Omental fat pad (tissue), 3 donors: ENCODE measurements at regions not wholly inside any gene's neighbourhood (a gene's known extent, or its start where the extent isn't known, plus 50 kb on each side); places are given as distances from the start of the nearest gene placed in this dataset.
A peak's percentile ranks its signal among the peaks of the same experiment; 100 is the strongest.

Experiments
- ATAC-seq: fragments of 150-250 bp; one replicate; pipeline ENCODE4 v1.9.1; 2016; ENCODE audit warnings: mild to moderate bottlenecking, moderate library complexity; ENCODE audit not compliant: low FRiP score
- DNase-seq: peaks from one replicate; pipeline ENCODE4 v3.0.0-alpha.2; 2019; ENCODE audit warnings: low spot score
- CTCF ChIP-seq, 3 donors: fragments of 450-650 bp; IDR thresholded peaks; one replicate each; pipeline ENCODE4 v1.5.1; 2016 to 2017; ENCODE audit warnings: antibody characterized with exemption in 3 of 3, mild to moderate bottlenecking in 3 of 3, moderate library complexity in 2 of 3

GRCh38 chr15:62432702-62433398, 267.8 kb upstream of the C2CD4B start:
- no peak for DNase-seq
- peak; percentile 72 for ATAC-seq
- TF ChIP-seq CTCF (IDR thresholded peaks at IDR 0.05): no peak

- ATAC-seq: no peak
- DNase-seq: no peak
- no peak for TF ChIP-seq CTCF (IDR thresholded peaks at IDR 0.05)
These were observed 271.1 kb upstream of the C2CD4B start for GRCh38 chr15:62436235-62436634.

GRCh38 chr15:62437753-62438152, 272.7 kb upstream of the C2CD4B start:
- ATAC-seq: no peak
- DNase-seq: no peak
- no peak for TF ChIP-seq CTCF (IDR thresholded peaks at IDR 0.05)

GRCh38 chr15:62439543-62440016, 274.5 kb upstream of the C2CD4B start:
- DNase-seq (no peak), ATAC-seq (peak; percentile 53)
- TF ChIP-seq CTCF (IDR thresholded peaks at IDR 0.05): no peak

GRCh38 chr15:62440362-62441105, 275.4 kb upstream of the C2CD4B start:
- TF ChIP-seq CTCF (IDR thresholded peaks at IDR 0.05): no peak
- ATAC-seq (no peak), DNase-seq (no peak)

- no peak for ATAC-seq
- DNase-seq: no peak
- TF ChIP-seq CTCF (IDR thresholded peaks at IDR 0.05): no peak
These were observed 279.3 kb upstream of the C2CD4B start for GRCh38 chr15:62444104-62445022.
